GM21619 (cell line): ENCODE measurements at regions not wholly inside any gene's neighbourhood (a gene's known extent, or its start where the extent isn't known, plus 50 kb on each side); places are given as distances from the start of the nearest gene placed in this dataset.
"Not testable (repeated sequence)": the region's sequence is repeated elsewhere in the genome, so short reads cannot be mapped to it uniquely, and the experiment has no call there.

Experiments
- ATAC-seq: cut with Tn5 transposase; IDR thresholded peaks from one replicate; pipeline ENCODE4 v1.9.1; 2021; ENCODE audit not compliant: unreplicated experiment

DNA sequence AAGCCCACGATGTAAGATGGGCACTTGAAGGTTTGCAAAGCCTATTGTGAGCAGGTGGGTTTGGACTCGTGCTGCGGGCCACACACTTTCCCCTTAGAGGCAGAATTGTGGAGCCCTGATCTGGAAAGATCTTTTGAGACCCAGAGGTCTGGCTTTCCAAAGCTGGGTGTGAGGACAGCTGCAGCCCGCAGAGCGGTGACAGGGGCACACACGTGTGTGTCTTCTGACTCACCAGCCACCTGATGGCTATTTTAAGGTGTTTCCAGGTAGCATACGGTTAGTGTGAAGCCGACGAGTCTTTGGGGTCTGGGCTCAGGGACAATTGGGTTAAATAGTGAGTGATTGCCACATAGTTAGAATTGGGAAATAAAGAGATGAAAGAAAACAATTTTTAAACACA, 108.9 kb upstream of the GSE1 start:
- no peak for ATAC-seq

DNA sequence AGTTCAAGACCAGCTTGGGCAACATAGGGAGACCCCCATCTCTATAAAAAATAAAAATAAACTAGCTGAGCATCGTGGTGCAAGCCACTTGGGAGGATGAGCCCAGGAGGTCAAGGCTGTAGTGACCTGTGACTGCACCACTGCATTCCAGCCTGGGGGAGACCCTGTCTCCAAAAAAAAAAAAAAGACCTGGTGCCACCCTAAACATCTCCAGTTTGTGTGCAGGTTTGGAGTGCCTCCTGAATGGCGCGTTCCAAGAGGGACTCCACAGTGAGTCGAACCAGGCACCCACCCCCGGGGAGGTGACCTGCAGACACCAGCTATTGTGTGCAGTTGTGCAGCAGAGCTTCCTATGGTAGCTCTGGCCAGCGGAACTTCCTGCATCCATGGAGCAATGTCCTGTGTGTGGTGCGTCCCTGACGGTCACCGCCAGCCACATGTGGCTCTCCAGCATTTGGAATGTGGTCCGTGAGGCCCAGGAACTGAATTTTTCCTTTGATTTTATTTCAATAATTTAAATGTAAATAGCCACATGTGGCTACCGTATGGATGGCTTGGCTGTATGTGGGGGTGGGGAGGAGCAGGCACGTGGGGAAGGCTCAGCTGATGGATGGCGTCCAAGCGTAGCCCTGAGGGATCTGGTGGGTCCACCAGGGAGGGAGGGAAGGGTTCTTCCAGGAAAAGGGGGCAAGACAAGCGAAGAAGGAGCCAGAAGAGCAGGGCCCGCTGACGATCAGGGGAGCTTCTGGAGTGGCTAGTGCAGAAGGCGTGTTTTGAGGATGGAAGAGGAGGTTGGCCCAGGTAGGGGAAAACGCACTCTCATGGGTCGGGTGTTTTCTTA, 107.1 kb upstream of the GSE1 start:
- no peak for ATAC-seq

DNA sequence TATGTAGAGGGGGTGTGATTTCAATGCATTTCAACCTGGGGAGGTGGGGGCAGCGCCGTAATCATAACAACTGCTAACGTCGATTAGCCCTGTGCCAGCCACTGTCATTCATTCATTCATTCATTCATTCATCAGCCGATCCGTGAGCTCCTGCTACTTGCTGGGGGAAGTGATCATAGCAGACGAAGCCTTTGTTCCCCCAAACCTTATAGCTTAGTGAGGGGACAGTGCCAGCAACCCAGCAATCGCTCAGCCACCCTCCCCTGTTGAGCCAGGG, 106.5 kb upstream of the GSE1 start:
- ATAC-seq, result no peak

DNA sequence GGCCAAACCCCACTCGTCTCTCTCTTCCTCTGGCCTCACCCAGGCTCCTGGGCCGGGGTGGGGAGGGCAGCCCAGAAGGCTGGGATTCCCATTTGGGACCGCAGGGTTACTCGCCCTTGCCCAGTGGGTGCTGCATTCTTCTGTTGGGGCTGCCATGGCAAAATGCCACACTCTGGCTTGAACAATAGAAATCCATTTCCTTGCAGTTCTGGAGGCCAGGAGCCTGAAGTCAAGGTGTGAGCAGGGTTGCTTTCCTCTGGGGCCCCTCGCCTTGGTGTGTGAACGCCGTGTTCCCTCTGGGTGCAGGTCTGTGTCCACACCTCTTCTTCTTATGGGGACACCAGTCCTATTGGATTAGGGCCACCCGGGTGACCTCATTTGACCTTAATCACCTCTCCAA, 105.8 kb upstream of the GSE1 start:
- no peak for ATAC-seq

DNA sequence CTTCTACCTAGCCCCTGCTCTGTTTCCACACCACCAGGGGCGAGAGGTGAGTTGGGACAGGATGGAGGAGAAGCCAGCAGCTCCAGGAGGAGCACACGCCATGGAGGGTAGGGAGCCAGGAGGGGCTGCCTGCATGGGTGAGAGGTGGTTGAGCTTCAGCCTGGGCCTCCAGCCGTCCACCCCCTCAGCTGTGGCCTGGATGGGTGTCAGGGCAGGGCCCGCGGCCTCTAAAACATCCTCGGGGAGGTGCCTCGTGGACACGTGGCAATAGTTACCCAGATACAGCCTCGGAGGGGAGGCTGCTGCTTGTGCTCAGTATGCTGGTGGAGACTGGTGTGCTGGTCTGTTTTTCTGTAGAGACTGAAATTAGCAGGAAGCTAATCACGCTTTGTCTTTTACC, 104.7 kb upstream of the GSE1 start:
- no peak for ATAC-seq

DNA sequence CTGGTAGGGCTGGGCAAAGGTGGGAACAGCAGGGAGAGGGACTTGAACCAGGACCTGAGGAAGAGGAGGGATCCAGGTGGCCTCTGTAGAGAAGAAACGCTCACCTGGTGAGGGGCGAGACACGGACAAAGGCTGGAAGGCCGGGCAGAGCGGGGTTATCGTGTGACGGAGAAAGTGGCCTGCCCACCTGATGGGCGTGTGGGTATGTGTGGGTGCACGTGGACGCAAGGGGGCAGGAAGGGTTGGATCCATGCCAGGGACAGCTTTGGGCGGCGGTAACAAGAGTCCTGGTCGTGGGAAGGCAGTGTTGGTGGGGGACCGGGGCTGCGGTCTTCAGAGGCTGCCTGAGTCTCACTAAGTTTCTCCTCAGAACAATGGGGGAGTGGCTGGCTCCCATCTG, 104.1 kb upstream of the GSE1 start:
- ATAC-seq, result no peak

DNA sequence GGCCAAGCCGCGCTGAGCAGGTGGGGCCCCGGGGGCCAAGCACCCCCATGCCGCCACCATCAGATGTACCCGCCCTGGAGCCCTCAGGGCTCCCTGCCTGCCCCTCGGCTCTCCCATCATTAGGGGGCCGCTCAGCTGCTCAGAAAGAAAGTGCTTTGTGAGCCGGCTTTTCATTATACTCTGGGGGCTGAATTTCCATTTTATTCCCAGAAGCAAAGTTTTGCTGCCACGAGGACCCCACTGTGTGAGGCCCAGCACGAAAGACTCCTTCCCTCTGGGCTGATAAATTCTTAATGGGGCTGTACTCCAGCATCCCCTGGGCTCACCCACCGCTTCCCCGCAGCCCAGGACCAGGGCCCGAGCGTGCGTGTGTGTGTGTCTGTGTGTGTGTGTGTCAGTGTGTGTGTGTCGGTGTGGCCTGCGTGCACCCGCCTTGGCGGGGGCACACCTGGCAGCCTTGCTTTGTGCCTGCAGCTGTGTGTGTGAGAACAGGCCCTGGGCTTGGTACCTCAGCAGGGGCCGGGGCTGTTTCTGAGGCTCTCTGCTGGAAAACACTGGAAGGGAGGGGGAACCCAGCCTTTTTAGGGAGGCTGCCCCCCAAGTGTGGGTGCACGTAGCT, 103.0 kb upstream of the GSE1 start:
- ATAC-seq, result no peak

DNA sequence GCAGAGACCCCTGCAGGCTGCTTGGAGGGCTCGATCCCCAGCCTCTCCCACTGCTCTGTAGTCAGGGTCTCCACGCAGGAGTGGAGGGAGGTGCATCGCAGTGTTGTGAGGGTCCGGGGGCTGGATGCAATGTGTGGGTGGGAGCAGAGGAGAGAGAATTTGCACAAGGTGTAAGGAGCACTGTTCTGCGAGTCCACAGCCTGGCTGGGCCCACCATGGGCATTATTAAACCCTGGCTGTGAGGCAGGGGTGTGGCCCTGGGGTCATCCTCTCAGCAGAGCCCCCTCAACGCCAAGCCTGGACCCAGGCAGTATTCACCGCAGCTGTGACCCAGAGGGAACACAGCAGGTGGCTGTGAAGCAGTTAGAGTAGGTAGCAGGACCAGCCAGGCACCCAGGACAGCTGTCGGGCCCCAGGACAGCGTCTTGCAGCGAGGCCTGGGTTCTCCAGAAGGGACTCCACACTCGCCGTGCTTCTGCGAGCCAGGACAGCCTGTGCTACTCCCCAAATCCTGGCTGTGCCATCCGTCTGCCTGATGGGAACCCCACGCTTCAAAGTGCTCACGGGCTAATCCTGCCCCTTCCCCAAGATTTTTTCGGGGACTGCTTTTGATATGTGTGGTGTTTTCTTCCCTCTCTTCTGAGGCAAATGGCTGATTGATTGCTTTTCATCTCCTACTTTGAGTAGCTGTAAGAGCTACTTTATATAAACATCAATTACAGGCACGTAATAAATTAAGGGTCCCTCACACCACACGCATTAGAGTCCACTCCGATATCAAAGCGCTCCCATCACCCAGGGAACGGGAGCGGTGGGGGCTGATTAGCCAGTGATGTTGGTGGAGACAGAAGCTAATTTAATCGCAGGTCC, 100.9 kb upstream of the GSE1 start:
- no peak for ATAC-seq

DNA sequence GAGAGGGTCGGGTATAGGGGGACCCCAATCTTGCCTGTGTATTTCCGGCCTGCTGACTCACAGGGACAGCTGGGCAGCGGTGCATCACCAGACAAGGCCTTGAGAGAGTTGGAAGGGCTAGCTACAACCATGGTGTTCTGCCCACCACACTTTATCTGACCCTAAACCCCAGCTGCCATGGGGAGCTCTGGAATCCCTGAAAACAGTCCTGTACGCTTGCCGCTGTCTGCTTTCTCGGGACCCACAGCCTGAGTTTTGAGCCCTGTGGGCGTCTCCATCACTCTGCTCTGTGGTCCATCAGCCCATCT, 100.4 kb upstream of the GSE1 start:
- ATAC-seq, result no peak

DNA sequence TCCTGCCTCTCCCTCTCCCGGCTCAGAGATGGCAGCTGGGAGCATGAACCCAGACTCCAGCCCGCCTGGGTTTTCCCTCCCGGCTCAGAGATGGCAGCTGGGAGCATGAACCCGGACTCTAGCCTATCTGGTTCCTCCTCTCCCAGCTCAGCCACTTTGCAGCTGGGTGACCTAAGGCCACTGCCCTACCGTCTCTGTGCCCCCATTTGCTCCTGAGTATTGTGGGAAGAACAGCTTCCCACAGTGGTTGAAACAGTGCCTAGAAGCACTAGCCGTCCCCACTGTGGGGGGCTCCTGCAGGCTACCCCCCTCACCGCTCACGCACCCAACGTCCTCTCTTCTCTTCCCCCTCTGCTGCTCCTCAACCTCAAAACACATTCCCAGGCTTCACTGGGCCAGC, 99.9 kb upstream of the GSE1 start:
- no peak for ATAC-seq

DNA sequence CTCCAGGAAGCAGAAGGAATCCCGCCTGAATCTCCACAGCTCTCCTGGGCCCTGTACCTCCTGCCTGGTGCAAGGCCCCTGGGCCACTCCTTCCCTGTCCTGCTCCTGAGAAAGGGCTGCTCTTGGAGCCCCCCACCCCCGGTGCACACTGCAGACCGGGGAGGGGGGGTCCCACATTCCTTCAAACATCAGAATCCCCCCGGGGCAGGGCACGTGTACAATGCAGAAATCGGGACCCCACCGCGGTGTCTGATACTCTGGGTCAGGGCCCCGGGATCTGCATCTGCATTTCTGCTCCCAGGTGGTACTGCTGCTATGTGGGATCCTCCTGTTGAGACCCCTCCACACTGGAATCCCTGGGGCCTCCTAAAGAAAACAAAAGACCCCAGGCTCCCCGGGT, 99.5 kb upstream of the GSE1 start:
- ATAC-seq, result no peak

DNA sequence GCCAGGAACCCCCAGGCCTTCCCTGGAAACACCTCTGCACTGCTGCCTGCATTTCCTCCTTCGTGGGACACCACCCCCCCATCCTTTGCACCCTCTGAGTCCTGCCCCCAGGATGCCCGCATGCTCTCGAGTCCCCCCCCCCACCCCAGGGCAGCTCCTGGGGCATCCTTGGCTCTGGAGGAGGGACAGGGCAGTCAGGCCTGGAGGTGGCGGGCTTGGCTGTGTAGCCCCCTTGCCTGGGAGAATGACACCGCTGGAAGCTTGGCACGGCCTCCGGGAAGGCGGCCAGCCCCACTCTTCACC, 98.9 kb upstream of the GSE1 start:
- ATAC-seq, result no peak

DNA sequence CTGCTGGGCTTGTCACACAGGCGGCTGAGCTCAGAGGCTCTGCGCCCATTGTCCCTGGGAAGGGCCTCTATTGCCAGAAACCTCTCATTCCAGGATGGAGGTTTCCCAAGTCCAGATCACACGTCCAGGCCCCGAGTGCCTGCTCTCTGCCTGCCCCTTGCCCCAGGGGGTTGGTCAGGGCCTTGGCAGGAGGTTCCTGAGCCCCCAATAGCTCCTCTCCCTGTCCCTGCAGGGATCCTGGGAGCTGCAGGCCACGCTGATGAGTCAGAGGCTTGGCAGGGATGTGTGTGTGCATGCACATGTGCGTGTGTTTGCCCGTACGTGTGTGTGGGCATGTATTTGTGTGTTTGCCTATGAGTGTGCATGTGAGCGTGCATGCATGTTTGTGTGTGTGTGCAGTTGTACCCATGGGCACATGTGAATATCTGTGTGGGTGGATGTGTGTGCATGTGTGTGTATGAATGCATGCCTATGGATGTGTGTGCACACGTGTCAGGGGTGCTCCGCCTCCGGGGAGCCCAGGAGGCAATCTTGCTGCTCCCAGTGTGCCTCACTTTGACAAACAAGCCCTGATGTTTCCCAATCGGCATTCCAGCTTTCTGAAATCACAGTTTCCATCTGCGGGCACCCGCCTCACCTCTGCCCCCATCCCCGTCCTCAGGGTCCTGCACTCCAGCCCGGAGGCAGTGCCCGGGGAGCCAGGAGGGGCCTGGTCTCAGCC, 98.4 kb upstream of the GSE1 start:
- no peak for ATAC-seq

DNA sequence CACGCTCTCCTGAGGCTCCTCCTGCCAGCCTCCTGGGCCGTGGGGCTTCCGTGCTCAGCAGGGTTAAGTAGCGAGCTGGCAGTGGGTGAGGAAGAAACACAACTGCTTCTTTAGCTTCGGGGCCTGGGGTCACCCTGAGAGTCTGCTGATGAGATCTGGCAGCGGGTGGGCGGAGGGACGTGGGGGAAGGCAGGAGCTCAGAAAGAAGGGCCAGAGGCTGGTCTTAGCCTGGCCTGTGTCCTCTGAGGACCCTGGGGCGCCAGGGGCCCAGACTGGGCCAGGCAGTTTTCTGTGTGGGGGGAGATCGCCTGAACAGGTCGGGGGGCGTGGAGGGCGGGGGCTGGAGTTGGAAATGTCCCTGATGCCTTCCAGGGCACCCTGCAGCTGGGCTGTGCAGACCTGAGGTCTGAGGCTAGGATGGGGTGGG, 97.8 kb upstream of the GSE1 start:
- ATAC-seq, result no peak

DNA sequence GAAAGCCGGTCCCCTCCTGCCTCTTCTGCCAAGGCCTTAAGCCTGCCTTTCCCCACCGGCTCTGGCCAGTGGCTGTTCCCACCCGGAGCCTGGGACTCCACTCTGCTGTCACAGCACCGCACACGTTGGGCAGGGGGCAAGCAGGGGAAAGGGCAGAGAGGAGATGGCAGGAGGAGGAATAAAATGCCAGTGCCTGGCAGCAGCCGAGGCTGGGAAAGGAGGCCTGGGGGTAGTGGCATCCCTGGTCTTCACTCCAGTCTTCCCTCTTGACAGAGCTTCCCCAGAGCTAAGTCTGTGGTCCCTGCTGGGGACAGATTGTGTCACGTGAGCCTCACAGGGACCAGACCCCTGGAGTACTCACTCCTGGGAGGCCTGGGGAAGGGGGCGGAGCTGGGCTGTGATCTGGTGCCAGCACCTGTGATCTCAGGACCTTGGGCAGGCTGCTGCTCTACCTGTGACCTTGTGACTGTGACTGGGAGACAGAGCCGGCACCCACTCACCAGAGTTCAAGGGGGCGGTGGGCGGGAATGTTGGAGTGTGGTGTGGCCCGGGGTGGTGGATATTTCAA, 97.2 kb upstream of the GSE1 start:
- ATAC-seq, result no peak

DNA sequence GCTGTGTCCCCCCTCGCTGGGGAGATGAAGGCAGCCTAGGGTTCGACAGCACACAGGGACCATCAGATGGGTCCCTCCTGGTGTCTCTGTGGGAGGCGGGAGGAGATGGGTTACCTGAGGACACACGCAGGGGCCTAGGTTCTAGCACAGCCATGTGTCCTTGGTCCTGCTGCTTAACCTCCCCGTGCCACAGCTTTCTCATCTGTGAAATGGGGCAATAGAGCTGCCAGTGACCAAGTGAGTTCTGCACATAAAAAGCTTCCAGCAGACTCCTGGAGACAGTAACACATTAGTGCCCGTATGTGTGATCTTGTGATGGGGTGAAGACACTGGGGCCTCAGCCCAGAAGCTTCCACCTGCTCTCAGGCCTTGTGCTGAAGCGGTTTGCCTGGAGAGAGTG, 96.0 kb upstream of the GSE1 start:
- ATAC-seq, result no peak

DNA sequence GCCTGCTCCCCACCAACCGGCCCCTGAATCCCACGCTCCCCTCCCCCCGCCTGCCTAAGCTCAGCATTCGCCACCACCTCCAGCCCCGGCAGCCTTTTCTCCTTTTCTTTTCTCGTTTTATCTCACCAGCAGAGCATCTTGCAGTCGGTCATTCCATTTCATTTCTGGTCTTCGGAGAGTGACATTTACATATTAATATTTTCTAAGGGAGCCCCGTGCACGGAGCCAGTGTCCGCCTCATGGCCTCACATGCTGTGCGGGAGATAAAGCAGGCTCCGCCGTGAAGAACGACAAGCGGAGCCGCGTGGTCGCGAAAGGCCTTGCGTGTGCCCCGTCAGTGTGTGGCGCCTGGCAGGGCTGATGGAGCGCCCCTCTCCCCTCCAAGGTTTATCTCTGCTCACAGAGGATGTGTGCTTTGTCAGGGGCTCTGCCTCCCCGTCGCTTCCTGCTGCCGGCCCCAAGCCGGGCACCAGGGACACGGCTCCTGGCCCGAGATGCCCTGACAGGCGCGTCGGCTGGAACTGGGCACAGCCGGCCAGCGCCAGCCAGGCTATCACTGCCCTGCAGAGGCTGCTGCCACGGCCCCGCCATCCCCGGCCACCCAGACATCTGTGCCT, 95.5 kb upstream of the GSE1 start:
- no peak for ATAC-seq

DNA sequence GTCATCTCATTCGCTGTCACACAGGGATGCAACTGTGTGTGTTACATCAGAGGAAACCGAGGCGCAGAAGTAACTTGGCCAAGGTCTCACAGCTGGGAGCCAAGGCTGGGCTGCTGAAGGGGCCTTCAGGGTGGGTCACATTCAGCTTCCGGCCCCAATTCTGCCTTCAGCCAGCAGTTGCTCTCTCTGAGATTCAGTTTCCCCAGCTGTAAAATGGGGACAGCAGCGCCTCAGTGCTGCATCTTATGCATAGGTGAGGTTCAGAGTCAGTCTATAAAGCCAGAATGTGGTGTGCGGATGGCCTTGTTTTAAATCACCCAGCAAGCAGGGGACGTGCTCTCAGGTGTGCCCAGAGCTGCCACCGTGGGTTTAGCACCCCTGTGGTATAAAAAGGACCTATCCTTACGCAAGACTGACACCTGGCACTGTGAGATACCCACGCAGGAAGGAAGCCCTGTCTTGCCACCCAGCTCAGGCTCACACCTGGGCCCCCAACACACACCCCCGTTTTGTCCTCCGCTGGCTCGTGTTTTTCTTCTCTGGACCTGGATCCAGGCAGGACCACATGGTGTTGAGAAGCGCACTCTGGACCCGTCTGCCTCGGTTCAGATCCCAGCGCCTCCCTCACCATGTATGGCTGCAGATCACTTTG, 94.6 kb upstream of the GSE1 start:
- ATAC-seq, result no peak

DNA sequence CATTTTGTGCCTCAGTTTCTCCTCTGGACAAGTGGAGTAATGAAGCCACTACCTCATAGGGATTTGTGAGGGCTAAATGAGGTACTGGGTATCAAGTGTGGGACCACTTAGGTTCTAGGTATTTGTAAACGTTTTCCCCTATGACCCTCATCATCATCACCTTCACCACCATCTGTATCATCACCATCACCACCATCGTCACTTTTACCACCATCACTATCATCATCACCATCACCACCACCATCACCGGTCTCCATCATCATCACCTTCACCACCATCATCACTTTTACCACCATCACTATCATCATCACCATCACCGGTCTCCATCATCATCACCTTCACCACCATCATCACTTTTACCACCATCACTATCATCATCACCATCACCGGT, 94.1 kb upstream of the GSE1 start:
- ATAC-seq, result not testable (repeated sequence)

DNA sequence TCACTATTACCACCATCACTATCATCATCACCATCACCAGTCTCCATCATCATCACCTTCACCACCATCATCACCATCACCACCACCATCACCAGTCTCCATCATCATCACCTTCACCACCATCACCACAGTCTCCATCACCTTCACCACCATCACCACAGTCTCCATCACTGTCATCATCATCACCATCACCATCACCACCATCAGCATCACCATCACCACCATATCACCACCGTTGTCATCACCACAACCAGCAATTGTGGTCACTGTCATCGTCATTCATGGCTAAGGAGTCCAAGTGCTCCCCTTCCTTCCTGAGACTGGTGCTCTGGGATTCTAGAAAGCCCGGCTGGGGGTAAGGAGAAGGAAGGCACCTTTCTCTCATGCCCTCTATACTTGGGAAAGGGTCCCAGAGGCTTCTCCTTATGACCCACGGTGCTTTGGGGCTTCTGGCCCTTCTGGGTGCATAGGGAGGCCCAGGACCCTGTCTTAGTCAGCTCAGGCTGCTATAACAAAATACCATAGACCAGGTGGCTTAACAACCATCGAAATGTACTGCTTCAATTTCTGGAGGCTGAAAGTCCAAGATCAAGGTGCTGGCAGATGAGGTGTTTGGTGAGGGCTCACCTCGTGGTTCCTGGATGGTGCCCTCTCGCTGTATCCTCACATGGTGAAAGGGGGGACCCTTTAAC, 93.4 kb upstream of the GSE1 start:
- no peak for ATAC-seq
